Activated T-helper 9 cell treated with anti-CD3 and anti-CD28 coated beads, Interleukin-2, amount 50 U/mL, for 16 hours (primary cell): ENCODE measurements at regions not wholly inside any gene's neighbourhood (a gene's known extent, or its start where the extent isn't known, plus 50 kb on each side); places are given as distances from the start of the nearest gene placed in this dataset.
"Not testable (repeated sequence)": the region's sequence is repeated elsewhere in the genome, so short reads cannot be mapped to it uniquely, and the experiment has no call there.

ENCODE experiments used
- DNase-seq: peaks from one replicate; pipeline ENCODE4 v3.0.0-alpha.2; 2020; ENCODE audit warnings: low read depth

GRCh38 chr13:26483546-26483945, 73.9 kb upstream of the WASF3 start:
- no peak for DNase-seq

- DNase-seq: no peak
These were observed 73.3 kb upstream of the WASF3 start for GRCh38 chr13:26484196-26484595.

DNA sequence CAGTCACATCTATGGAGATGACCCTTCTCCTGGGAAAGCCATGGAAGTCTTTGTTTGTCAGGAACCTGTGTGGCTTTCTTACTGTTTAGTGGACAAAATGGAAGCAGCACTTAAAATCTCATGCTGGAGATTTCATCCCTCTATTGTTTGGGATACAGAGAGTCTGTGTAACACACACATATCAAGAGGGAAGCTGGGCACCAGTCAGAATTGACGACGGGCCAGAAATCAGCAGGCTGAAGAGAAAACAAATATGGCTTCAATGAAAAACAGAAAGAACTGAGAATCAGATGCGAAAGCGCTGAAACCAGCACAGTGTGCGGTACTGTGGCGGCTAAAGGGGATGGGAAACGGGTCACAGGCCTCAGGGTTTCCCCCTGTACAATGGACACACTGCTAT, 72.2 kb upstream of the WASF3 start:
- no peak for DNase-seq

- DNase-seq: no peak
These were observed 71.7 kb upstream of the WASF3 start for GRCh38 chr13:26485786-26486185.

DNA sequence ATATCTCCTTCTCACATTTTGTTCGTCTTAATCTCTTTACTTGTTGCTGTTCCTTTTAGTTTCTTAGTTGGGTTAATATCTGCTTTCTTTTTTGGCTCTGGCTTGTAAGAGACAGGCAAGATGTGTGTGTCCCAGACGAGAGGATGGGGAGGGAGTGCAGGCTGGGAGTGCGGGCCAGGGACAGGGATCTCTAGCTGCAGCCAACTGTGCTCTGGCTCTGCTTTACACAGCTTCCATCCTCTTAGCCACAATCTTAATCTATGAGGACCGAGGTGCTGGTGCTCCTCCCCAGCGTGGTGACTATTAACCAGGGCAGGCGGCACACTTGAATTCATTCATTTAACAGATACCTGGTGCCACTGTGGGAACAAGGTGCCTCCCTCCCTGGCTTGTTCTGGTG, 70.9 kb upstream of the WASF3 start:
- no peak for DNase-seq

DNA sequence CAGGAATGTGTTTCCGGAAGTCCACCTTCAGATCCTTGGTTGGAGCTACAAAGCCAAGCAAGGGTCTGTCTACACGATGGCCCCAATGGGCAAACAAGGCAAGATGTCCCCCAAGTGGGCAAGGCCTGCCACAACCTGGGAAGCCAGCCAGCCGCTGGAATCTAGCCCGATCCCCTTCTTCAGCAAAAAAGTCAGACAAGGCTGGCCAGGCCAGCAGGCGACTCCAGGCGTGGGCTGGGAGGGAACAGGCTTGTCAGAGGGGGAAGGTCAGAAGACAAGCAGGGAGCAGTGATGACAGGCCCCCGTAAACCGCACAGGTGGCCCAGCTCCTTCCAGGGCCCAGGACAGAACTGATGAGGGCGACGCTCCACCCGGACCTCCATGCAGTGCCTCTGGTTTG, 69.7 kb upstream of the WASF3 start:
- DNase-seq: no peak

DNA sequence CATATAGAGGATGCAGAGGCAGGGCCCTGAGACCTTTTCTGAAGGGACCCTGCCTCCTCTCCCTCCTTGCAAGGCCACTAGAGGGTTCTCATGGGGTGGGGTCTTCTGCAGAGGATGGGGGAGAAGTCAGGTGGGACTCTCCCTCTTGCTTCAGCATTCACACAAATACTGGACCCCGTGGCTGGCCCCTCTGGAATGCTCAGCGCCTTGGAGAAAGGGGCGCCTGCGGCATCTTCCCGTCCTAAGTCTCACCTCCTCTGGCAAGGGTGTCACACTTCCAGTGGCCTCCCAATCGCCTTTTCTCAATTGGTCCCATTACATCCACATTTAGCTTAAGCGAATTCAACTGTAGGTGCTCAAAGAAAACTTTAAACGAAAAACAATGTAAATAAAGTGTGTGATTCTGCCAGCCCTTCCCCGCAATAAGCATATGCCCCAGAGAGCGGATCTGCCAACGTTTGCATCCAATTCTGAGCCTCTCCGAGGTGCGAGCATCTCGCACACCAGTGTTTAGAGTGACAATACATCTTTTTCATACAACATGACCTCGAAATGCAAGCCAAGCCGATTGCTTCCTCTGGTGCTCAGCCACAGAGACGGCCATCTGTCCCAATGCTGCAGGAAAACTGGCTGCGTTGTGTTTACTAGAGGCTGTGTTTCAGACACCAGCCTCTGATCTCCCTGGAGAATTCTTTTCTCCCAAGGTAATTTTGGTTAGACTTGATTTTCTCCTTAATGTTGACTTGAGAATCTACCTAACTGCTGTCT, 69.1 kb upstream of the WASF3 start:
- DNase-seq: no peak

DNA sequence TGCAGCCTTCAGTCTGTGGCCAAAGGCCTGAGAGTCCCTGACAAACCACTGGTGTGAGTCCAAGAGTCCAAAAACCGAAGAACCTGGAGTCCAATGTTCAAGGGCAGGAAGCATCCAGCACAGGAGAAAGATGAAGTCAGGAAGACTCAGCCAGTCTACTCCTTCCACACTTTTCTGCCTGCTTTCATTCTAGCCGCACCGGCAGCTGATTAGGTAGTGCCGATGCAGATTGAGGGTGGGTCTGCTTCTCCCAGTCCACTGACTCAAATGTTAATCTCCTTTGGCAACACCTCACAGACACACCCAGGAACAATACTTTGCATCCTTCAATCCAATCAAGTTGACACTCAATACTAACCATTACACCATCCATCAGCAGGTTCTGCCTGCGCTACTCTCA, 65.2 kb upstream of the WASF3 start:
- DNase-seq: not testable (repeated sequence)

GRCh38 chr13:26494571-26495195, 62.8 kb upstream of the WASF3 start:
- DNase-seq: no peak

GRCh38 chr13:26495750-26496149, 61.7 kb upstream of the WASF3 start:
- DNase-seq: no peak

GRCh38 chr13:26497968-26498511, 59.4 kb upstream of the WASF3 start:
- no peak for DNase-seq

DNA sequence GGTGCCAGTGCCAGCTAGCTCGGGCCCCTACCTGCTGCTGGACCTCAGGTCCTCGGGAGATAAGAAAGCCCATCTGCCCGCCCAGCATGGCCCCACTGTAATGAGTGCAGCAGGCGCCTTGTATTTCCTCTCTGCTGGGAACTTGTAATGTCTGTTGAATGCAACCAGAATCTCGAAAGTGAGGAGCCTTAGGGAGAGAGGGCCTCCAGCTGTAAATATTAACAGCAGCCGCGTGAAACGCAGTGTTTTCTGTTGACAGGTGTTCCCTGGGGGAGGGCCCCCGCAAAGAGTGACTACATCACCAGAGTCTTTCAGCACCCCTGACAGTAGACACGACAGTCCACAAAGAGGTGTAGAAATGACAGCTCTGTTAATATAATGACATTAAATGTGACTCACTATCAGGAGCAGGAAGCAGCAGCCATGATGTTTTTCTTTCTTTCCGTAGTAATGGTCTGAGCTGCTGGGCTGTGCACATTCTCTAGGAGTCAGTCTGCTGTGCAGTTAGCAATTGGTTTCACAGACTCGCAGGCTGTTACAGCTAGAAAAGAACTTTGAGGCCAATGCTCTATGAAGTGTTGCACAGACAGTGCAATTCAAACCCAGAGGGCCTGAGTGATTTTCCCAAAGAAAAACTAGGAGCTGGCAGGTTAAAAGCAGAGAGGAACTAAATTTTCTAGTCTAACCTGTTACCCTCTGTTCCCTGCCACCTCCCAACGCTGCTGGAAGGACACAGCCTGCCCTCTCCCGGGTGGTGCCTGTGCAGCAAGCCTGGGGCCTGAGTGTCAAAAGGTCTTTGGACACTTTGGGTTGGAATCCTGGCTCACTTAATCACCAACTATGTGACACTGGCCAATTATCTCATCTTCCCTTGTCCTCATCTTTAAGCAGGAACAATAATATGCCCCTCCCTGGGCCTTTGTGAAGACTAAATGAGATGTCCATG, 58.6 kb upstream of the WASF3 start:
- no peak for DNase-seq

DNA sequence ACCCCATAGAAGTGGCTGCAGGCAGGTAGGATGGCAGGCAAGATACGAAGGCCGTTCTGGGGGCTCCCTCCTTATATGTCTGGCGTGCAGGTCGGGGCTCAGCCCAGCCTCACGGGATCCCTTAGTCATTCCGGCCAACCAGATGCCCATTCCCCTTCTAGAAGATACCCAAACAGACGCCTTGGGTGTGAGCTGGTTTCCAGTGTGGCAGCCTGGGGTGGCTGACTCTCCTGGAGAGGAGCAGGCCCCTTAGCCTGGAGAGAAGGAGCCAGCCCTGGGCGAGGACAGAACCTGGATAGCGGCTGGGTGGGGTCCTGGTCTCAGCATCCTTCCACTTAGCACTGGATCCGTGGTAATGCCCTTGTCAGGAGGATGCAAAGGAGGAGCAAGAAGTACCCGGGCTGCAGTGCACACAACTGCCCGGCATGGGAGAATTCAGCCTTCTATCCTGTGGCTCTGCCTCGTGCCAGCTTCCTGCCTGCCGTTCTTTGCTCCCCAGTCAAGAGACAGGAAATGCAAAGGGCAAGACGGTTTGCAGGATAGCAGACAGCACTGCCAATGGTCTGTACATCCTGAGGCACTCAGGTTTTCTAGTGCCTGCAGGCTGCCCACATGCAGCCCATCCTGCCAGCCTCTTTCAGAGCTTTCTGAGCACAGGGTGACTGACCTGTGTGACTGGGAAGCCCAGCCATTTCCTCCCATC, 56.7 kb upstream of the WASF3 start:
- no peak for DNase-seq

GRCh38 chr13:26501641-26502040, 55.8 kb upstream of the WASF3 start:
- no peak for DNase-seq

GRCh38 chr13:26502826-26503225, 54.7 kb upstream of the WASF3 start:
- DNase-seq: no peak

DNA sequence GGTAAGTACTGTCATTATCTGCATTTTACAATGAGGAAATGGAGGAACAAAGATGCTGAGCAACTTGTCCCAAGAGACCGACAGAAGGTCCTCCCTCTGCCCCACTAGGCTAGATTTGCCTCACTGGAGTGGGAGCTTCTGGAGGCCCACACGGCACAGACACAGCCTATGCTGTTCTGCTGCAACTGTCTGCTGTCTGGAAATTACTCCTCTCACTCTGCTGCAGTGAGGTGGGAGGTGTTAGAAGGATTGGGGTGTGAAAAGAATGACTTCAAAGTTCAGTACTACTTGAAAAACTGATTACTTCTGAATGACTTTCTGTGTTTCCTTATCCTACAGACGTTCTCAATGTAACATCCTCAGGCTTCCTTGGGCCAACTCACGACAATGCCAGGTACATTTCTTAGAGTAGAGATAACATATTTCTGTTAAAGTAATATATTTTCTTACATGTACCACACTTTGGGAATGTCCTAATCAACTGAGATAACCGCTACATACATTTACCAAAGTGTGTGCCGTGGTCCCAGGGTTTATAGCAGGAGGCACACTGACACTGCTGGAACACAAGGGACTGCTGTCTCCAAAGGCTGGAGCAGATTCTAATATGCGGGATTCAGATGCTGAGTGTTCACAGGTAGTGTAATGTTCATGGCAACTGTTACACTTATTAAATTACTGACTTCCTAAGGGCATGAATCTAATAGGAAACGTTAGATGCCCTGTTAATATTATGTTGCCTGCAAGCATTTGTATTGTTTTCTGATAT, 53.5 kb upstream of the WASF3 start:
- DNase-seq: no peak
